ENCODE measurements at regions not wholly inside any gene's neighbourhood (a gene's known extent, or its start where the extent isn't known, plus 50 kb on each side); places are given as distances from the start of the nearest gene placed in this dataset.

- TF ChIP-seq, protein P1, sequence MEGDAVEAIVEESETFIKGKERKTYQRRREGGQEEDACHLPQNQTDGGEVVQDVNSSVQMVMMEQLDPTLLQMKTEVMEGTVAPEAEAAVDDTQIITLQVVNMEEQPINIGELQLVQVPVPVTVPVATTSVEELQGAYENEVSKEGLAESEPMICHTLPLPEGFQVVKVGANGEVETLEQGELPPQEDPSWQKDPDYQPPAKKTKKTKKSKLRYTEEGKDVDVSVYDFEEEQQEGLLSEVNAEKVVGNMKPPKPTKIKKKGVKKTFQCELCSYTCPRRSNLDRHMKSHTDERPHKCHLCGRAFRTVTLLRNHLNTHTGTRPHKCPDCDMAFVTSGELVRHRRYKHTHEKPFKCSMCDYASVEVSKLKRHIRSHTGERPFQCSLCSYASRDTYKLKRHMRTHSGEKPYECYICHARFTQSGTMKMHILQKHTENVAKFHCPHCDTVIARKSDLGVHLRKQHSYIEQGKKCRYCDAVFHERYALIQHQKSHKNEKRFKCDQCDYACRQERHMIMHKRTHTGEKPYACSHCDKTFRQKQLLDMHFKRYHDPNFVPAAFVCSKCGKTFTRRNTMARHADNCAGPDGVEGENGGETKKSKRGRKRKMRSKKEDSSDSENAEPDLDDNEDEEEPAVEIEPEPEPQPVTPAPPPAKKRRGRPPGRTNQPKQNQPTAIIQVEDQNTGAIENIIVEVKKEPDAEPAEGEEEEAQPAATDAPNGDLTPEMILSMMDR (IDR thresholded peaks at IDR 0.05), result no peak
- TF ChIP-seq POLR2A (IDR thresholded peaks at IDR 0.05), result no peak
- no peak for TF ChIP-seq EP300 (IDR thresholded peaks at IDR 0.05)
- no peak for TF ChIP-seq POLR2AphosphoS5 (IDR thresholded peaks at IDR 0.05)
Observed at GRCh38 chr11:109983358-109983757, 109.8 kb upstream of the ZC3H12C start.
